Endothelial cell of umbilical vein (primary cell): ENCODE measurements at regions not wholly inside any gene's neighbourhood (a gene's known extent, or its start where the extent isn't known, plus 50 kb on each side); places are given as distances from the start of the nearest gene placed in this dataset.

Experiments used
- BruUV-seq: library from RNA; stranded (reverse); fragments of 400-500 nt; replicated peaks from 2 replicates; lab custom pipeline; 2021; lab: Mats Ljungman, UMichigan
- CTCF ChIA-PET: fragments of 300-600, 350-600 bp; sonication (Branson Sonifier 250); formaldehyde crosslinking; loops from one replicate; lab custom pipeline; 2021; ENCODE audit warnings: antibody characterized with exemption, inconsistent platforms; lab: Charles Lee
- POLR2A ChIA-PET: fragments of 300-600, 350-600 bp; sonication (Branson Sonifier 250); formaldehyde crosslinking; loops from one replicate; lab custom pipeline; 2021; ENCODE audit warnings: antibody characterized with exemption, inconsistent platforms; lab: Charles Lee
- DNase-seq: peaks from one replicate; pipeline ENCODE4 v3.0.0-alpha.2; 2011; ENCODE audit warnings: low read depth, low spot score
- FAIRE-seq: peaks from 2 replicates; lab custom pipeline; 2011; peaks lifted over from hg19 to GRCh38; lab: Jason Lieb, UNC
- H2AFZ ChIP-seq: 2 replicates; pipeline ENCODE4 v1.6.0; 2012; ENCODE audit warnings: low read depth, low read length, control low read depth, inconsistent platforms
- H3K27ac ChIP-seq: 2 replicates; pipeline ENCODE4 v1.5.1; 2011; ENCODE audit warnings: low read depth, mild to moderate bottlenecking, control low read depth, low read length, moderate library complexity; ENCODE audit not compliant: insufficient read depth
- H3K27me3 ChIP-seq, 2 experiments: 2 replicates each; pipeline versions ENCODE4 v1.6.0 to v1.6.1; 2011; ENCODE audit warnings: low read length in 2 of 2, mixed read lengths in 1 of 2; ENCODE audit not compliant: control insufficient read depth in 2 of 2, insufficient read depth in 2 of 2
- H3K36me3 ChIP-seq, 2 experiments: 2 replicates in 1 of 2; 3 replicates in 1 of 2; pipeline ENCODE4 v1.5.1; 2011; ENCODE audit warnings: low read length in 2 of 2, mild to moderate bottlenecking in 1 of 2, moderate library complexity in 1 of 2; ENCODE audit not compliant: control insufficient read depth in 2 of 2, insufficient read depth in 2 of 2; ENCODE audit errors: extremely low read depth in 1 of 2
- H3K4me1 ChIP-seq: 3 replicates; pipeline ENCODE4 v1.5.1; 2011; ENCODE audit warnings: mild to moderate bottlenecking, low read length; ENCODE audit not compliant: control insufficient read depth, insufficient read depth; ENCODE audit errors: extremely low read depth
- H3K4me2 ChIP-seq: 2 replicates; pipeline ENCODE4 v1.6.1; 2011; ENCODE audit warnings: low read length, control low read depth, mixed read lengths; ENCODE audit not compliant: insufficient read depth
- H3K4me3 ChIP-seq, 3 experiments: fragments of 200-600 bp in 1 of 3; sonication (generic), shearing (Covaris generic) in 1 of 3; replicated peaks in 1 of 3; 2 replicates each; pipeline ENCODE4 v1.5.1; 2011 to 2016; ENCODE audit warnings: control low read depth in 3 of 3, low read length in 3 of 3, mild to moderate bottlenecking in 2 of 3, inconsistent platforms in 1 of 3, low read depth in 1 of 3, moderate library complexity in 1 of 3; ENCODE audit not compliant: insufficient read depth in 1 of 3
- H3K79me2 ChIP-seq: 2 replicates; pipeline ENCODE4 v1.6.0; 2012; ENCODE audit warnings: low read length, inconsistent platforms; ENCODE audit not compliant: control insufficient read depth, insufficient read depth
- H3K9ac ChIP-seq: replicated peaks from 2 replicates; pipeline ENCODE3; 2011; ENCODE audit warnings: low read length, control low read depth; ENCODE audit not compliant: insufficient read depth; ENCODE audit errors: extremely low read depth
- H3K9me1 ChIP-seq: replicated peaks from 3 replicates; pipeline ENCODE4 v1.6.0; 2011; ENCODE audit warnings: mild to moderate bottlenecking, low read length; ENCODE audit not compliant: control insufficient read depth, insufficient read depth; ENCODE audit errors: extremely low read depth
- H3K9me3 ChIP-seq: replicated peaks from 2 replicates; pipeline ENCODE4 v1.5.1; 2012; ENCODE audit warnings: low read length, inconsistent platforms; ENCODE audit not compliant: control insufficient read depth, insufficient read depth
- H4K20me1 ChIP-seq: replicated peaks from 2 replicates; pipeline ENCODE3; 2011; ENCODE audit warnings: mild to moderate bottlenecking, low read length; ENCODE audit not compliant: control insufficient read depth, insufficient read depth; ENCODE audit errors: extremely low read depth
- CTCF ChIP-seq, 2 donors: IDR thresholded peaks; 1 replicate in 1 of 2; 2 replicates in 1 of 2; pipeline ENCODE4 v1.5.1; 2011; ENCODE audit warnings: low read length in 2 of 2, mild to moderate bottlenecking in 2 of 2, moderate library complexity in 2 of 2, control low read depth in 1 of 2, inconsistent platforms in 1 of 2, low read depth in 1 of 2; ENCODE audit not compliant: insufficient read depth in 1 of 2; ENCODE audit errors: extremely low read depth in 1 of 2
- GATA2 ChIP-seq: IDR thresholded peaks from 2 replicates; pipeline ENCODE4 v1.7.0; 2011; ENCODE audit warnings: low read depth, mild to moderate bottlenecking, moderate library complexity, mixed read lengths, low read length; ENCODE audit not compliant: insufficient read length, insufficient read depth
- MAX ChIP-seq: IDR thresholded peaks from 2 replicates; pipeline ENCODE4 v1.6.1; 2011; ENCODE audit not compliant: insufficient read depth, insufficient read length
- dilution Hi-C: fragments of 300-500 bp; cut with MboI; formaldehyde crosslinking; loops from one replicate; pipeline ENCODE4 v1.15.0; 2019; ENCODE audit warnings: low sequenced_read_pairs; ENCODE audit not compliant: extremely low pct_ligation_motif_present
- intact Hi-C: fragments of 100-400 bp; cut with micrococcal nuclease; formaldehyde crosslinking; loops from one replicate; pipeline ENCODE4 v1.10.0; 2022

DNA sequence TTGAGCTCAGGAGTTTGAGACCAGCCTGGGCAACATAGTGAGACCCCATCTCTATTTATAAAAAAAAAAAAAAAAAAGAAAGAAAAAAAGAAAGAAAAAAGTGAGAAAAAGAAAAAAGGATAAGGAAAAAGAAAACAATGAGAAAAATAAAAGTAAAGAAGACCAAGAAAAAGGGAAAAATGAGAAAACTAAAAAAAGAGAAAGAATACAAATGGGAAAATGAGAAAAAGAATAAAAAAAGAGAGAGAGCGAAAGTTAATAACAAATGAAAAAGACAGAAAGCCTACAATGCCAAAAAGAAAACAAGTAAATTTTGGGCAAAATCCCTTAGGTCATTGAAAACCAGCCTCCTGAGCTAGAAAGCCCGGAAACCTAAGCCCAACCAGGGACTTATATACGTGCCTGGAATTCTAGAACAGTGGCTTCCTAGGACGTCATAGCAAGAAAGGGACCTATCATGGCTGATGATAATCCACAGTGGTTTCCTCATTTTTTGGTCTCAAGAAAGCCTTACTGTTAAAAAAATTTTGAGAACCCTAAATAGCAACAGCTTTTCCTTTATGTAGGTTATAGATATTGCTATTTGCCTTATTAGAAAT is 131.7 kb upstream of the CLINT1 start:
- dilution Hi-C loops (no loop called here), intact Hi-C loops (no loop called here)

More for the DNA sequence above, 131.7 kb upstream of the CLINT1 start:
- no peaks in the 10 kb centered on the region for H3K4me1 ChIP-seq
- CTCF ChIA-PET: no interaction called here
- H3K4me3 ChIP-seq: no peak overlapping the region
- H3K79me2 ChIP-seq: no peaks in the 10 kb centered on the region
- H3K4me2 ChIP-seq: no peak overlapping the region
- no peaks in the 10 kb centered on the region for H3K36me3 ChIP-seq
- no peaks in the 10 kb centered on the region for H3K9me1 ChIP-seq
- no peaks in the 10 kb centered on the region for H3K9me3 ChIP-seq
- FAIRE-seq (no peak), DNase-seq (no peak)
- POLR2A ChIA-PET: no interaction called here
- no peak overlapping the region for H3K9ac ChIP-seq
- no peaks in the 10 kb centered on the region for H4K20me1 ChIP-seq
- no peak overlapping the region for H2AFZ ChIP-seq
- TF ChIP-seq GATA2 (no peak), CTCF (IDR thresholded peaks at IDR 0.05; ENCODE audit: extremely low read depth in 1 of 2, insufficient read depth in 1 of 2, low read depth in 1 of 2, low read length in 2 of 2) (no peak), MAX (no peak)
- peaks cover 0 to 2% of the 10 kb centered on the region in 2 experiments for H3K27me3 ChIP-seq
- no peak overlapping the region for H3K27ac ChIP-seq
- no TSS peak for BruUV-seq
